GM19351 (cell line): ENCODE measurements at regions not wholly inside any gene's neighbourhood (a gene's known extent, or its start where the extent isn't known, plus 50 kb on each side); places are given as distances from the start of the nearest gene placed in this dataset.
"Not testable (repeated sequence)": the region's sequence is repeated elsewhere in the genome, so short reads cannot be mapped to it uniquely, and the experiment has no call there.

Experiments used
- ATAC-seq: cut with Tn5 transposase; IDR thresholded peaks from one replicate; pipeline ENCODE4 v1.9.1; 2021; ENCODE audit warnings: mild to moderate bottlenecking, moderate library complexity; ENCODE audit not compliant: unreplicated experiment

DNA sequence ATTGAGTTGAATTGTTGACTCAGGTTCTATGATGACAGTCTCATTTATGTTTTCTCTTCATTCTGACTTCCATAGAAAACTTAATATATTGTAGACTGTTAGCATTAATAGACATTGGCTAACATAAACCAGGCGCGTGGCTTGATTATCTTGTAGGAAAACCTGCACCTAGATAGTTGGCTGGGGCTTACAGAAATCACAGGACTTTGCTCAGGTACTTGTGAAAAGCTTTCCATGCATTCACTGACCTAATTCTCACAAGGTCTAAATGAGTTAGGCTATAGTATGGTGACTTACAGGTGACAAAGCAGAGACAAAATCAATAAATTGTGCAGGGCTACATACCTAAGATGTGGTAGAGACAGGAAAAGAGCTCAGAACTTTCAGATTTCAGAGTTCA, 212.8 kb downstream of the GPAT3 start:
- no peak for ATAC-seq

DNA sequence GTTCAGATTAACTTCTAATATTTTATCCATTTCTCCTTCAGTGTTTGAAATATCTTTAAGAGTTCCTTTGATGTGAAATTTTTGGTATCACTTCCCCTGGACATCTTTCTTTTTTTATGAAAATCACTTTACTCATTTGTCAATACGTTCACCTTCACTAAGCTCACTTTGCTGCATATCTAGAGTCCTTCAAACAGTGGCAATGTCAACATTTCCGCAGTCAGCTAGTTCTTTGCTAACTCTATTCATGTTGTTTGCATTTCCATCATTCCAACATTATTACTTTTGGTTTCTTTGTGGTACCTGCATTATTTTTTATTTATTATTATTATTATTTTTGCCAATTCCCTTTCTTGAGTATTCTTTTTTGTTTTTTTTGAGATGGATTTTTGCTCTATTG, 203.0 kb downstream of the GPAT3 start:
- ATAC-seq = no peak

DNA sequence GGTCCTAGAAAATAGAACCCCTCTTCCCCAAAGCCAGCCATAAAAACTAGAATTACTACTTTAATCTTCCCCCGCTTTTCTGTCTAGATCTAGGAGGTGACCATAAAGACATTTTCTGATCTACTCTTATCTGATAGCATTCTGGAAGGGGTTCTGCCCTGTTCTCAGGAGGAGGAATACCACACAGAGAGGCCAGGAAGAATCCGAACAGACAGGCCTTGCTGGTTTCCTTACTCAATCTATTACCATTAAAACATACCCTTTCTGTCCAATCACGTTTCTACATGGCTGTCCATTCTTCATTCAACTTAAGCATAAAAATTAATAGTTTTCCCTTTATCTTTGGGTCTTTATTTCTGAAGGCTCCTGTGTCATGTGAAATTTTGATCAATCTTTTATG, 198.7 kb downstream of the GPAT3 start:
- ATAC-seq = no peak

DNA sequence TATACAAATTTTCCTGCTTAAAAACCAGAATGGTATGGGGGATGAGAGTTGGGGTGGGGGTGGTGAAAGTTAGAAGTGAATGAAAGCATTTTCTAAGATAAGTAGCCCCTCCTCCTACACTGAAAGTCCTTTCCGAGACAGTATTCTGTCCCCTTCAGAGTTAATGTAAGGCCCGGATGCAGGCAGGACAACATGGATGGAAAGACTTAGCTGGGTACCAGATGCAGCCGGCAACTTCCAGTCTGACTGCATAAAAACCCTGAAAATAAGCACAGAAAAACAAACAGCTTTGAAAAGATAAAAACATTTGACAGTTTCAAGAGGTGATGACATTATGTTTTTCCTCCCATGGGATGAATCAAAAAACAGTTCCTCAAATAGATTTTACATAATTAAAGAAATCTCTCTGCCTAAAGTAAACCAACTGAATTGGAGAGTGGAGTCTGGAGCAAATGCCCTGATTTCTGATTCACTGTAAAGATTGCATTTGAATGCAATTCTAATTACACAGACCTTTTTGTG, 196.3 kb downstream of the GPAT3 start:
- no peak for ATAC-seq

DNA sequence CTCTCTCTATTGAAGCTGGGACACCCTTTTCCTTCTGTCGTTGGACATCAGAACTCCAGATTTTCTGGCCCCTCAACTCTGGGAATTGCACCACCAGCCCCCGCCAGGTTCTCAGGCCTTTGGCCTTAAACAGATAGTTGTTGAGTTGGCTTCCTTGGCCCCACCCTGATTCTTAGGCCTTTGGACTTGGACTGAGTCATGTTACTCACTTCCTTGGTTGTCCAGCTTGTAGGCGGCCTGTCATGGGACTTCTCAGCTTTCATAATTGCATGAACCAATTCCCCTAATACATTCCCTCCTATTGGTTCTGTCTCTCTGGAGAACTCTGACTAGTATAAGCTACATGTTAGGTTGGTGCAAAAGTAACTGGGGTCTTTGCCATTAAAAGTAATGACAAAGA, 195.7 kb downstream of the GPAT3 start:
- ATAC-seq = no peak

DNA sequence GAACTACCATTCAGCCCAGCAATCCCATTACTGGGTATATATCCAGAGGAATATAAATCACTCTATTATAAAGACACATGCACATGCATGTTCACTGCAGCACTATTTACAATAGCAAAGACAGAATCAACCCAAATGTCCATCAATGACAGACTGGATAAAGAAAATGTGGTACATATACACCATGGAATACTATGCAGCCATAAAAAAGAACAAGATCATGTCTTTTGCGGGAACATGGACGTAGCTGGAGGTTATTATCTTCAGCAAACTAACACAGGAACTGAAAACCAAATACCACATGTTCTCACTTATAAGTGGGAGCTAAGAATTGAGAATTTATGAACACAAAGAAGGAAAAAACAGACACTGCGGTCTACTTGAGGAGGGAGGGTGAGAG, 195.1 kb downstream of the GPAT3 start:
- not testable (repeated sequence) for ATAC-seq

DNA sequence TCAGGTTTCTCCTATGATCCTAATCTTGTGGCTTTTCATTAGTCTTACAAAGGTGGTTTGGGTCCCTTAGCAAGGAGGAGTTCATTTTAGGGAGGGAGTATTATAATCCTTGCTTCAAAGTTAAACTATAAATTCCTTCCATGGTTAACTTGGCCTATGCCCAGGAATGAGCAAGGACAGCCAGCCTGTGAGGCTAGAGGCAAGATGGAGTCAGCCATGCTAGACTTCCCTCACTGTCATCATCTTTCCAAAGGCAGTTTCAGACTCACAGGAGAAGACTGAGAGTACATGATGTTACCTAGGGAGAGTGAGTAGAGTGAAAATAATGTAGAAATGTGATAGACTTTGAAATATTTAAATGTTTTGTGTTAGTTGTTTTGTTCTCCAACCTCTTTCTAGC, 192.3 kb downstream of the GPAT3 start:
- no peak for ATAC-seq

DNA sequence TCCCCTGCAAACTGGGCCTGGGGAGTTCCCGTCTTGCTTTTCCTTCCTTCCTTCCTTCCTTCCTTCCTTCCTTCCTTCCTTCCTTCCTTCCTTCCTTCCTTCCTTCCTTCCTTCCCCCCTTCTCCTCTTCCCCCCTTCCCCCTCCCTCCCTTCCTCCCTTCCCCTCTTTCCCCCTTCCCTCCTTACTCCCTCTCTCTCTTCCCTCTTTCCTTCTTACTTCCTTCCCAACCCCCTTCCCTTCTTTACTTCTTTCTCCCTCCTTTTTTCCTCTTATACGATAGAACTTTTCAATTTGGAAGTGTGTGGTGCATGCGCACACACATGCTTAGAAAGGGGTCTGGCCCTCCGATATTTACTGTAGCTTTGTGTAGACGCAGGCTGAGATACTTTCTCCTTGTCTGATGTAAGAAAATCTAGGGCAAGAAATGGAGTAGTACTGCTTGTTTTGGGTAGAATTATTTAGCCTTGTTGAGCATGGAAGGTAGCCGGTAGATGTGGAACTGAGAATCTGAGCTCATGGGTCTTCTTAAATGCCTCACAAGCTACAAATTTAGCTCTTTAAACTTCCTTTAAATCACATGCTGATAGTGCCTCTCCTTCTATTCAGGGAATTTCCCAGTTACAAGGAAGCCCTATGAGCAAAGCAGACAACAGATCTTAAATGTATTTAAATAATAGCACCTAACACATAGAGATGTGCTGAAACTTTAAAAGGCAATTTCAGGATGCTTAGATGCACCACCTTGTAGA, 189.6 kb downstream of the GPAT3 start:
- ATAC-seq = no peak

DNA sequence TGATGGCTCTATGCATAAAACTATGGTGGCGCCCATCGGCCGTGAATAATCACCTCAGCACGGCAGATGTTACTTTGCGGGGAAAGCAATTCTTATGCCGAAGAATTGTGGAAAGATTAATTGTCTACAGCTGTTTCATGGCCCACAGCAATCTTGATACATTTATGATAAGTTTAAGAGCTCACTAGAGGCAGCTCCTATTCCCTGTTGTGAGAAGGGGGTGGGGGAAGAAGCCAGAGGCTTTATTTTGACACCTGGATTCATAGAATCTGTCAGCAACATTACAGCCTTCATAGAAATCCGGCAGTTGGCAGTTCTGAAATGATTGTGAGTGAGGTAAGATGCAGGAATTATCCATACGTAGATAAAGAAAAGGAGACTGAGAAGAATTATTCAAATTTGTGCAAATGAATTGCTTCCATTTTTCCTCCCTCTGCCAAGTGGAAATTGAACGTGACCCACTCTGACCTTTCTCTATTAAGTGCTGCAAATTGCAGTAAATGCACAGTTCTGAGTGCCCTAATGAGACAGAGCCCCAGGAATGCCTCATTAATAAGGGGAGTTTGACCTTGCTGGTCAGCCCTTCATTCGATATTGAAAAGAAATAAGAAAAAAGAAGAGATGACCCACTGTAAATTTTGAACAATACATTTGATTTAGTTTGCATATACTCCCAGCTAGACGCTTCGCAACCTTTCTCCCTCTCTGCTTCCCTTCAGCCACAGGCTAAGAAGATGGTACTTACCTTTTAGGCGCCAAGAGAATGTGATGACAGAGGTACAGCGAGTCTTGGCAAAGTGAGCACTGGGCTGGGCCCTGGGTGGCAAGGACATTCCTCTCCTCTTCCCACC, 188.8 kb downstream of the GPAT3 start:
- no peak for ATAC-seq

DNA sequence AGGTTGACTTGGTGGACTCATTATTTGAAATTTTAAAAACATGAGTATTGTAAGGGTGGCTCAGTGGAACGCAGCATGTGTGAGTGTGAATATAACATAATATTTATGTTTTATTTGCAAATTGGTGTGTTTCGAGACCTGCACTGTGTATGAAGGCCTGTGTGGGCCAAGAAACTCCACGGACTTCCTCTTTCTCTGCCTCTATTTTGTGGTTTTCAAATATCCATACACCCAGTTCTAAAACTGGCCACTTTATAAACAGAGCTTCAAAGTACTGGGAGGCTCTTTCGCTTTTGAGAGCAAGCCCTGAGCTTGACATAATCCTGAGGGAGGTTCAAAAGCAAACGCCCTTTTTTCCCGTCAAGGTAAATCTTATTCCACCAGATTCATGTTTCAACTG, 187.7 kb downstream of the GPAT3 start:
- ATAC-seq = no peak

DNA sequence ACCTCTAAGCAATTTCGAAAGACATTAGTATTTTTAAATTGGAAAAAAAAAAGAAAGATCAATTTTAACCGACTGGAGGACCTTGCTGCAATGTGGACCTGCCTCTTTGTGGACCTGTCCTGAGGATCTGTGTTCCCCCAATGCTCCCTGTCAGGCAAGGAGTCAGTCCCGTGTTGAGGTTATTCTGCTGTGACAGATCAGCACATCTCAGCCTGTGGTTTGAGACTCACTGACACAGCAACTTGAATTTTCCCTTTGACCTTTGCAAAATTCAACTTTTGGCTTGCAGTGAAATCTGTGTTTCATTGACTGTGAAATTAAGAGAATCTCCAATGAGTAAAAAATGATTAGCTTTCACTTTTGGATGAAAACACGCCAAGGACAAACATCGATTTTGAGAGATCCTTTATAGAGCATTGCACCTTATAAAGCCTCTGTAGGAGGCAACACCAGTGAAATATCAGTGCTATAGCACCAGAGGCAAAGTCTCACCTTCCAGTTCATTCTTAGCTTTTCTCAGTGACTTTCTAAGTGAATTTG, 186.9 kb downstream of the GPAT3 start:
- ATAC-seq = no peak

DNA sequence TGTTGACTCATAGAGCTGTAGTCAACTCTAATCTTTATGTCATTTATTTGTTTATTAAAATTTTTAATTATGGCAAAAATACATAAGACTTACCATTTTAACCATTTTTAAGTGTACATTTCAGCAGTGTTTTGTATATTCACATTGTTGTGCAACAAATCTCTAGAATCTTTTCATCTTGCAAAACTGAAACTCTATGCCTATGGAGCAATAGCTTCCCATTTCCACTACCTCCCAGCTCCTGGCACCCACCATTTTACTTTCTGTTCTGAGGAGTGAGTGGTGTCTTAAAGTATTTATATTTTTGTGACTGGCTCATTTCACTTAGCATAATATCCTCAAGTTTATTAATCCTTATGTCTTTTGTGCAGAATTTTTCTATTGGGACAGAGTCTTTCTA, 181.0 kb downstream of the GPAT3 start:
- no peak for ATAC-seq

DNA sequence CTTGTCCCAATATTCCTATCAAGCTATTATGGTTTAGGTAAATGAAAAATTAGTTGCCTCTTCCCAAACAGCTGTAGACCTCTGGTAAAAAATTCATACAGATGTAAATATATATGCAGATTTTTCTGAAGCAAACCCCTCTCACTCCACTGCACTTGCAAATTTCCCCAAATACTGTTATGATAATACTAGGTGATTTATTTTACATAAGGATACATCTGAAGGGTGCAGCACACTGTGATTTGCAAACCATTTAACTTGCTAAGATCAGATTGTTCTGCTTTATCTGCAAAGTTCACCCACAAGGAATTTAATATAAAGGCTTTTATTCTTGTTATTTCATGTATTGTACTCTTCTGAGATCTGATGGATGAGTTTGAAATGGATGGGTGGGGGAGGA, 177.0 kb downstream of the GPAT3 start:
- no peak for ATAC-seq

DNA sequence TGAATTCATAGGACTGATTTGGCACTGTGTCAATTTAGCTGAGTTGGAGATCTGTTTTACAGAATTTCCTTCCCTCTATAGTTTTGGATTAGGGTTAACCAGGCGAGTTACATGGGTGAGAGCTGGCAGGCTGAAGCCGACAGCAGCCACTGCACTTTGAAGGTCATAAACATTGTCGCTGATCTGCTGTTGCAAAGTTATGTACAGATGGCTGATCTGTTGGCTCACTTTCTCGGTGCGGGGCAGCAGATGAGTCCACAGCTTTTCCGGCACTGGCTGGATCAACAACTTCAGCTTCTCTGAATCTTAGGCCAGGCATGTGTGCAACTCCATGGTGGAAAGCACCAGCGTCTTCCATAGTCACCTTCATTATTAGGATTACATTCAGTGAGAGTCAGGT, 173.7 kb downstream of the GPAT3 start:
- ATAC-seq = no peak

DNA sequence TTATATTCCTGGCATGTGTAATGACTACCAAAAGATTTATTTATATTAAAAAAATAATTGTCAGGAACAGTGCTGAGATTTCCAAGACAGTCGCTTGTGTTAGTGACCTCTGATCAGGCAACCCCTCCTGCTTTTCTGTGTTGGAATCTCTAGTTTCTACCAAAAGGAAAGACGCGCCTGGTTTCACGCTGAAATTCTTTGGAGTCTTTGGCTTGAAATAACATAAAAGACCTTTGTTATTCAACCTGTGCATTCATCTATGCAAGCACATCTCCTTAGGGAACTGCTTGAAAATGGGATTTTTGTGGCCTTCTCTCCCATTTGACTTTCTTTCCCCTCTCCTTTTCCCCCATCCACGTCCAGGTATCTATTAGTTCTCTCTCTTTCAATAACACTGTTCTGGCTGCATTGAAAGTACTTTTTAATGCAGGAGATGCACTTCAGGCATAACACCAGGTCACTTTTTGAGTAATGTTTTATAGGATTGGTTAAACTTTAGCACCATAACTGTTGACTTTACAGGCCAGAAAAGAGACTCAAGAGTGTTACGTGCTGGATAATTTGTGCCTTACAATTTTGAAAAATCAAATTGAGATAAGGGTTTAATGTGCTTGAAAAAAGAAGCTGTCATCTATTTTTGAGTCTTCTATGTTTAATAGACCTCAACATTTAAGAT, 172.7 kb downstream of the GPAT3 start:
- no peak for ATAC-seq

DNA sequence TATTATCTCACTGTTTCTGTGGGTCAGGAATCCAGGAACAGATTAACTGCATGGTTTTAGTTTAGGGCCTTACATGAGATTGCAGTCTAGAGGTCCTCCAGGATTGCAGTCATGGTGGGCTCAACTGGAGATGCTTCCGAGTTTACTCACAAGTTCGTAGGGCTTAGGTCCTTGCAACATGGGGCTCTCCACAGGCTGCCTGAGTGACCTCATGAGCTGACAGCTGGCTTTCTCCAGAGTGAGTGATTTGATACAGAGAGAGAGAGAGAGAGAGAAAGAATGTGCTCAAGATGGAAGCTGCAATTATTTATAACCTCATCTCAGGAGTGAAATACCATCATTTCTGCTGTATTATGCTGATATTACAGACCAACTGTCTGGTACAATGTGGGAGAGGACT, 168.9 kb downstream of the GPAT3 start:
- ATAC-seq = no peak

DNA sequence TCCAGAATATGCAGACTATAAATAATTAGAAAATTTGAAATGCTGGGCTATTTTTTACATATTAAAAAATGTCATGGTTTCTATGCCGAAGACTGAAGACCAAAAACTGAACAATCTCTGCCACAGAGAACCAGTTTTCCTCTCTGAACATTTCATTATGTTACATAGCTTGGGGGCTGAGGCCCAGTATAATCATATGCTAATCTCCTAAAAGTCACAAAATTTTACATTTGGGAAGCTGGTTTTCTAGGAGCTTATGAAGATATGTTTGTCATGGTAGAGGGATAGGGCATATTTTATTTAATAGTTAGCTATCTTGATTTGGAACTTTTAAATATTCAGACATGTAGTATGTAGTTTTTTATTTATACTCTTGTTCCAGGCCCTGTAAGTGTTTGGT, 167.8 kb downstream of the GPAT3 start:
- no peak for ATAC-seq

DNA sequence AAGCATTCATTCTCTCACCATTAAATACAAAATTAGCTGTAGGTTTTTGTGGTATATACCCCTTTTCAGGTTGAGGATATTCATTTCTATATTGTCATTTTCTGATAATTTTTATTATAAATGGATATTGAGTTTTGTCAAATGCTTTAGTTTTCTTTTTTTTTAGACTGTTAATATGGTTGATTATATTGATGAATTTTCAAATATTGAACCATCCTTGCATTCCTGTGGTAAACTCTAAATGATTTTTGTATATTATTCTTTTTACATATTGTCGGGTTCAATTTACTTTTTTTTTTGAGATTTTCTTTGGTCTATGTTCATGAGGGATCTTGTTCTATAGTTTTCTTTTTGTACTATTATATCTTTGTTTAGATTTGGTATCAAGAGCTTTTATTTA, 165.1 kb downstream of the GPAT3 start:
- ATAC-seq = no peak

DNA sequence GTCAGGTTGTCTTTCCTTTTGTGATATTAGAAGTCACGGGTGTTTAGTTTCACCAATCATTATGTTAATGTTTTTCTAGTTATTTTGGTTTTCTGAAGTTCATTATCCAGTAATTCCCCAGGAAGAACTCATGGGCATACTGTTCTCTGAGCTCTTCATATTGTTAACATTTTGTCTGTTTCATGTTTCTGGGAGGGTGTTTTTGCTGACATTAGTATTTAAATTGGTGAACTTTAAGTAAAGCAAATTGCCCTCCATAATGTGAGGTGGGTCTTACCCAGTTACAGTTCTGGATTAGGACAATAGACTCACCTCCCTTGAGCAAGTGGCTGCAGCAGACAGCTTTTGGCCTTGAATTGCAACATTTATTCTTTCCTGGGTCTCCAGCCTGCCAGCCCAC, 163.4 kb downstream of the GPAT3 start:
- no peak for ATAC-seq

DNA sequence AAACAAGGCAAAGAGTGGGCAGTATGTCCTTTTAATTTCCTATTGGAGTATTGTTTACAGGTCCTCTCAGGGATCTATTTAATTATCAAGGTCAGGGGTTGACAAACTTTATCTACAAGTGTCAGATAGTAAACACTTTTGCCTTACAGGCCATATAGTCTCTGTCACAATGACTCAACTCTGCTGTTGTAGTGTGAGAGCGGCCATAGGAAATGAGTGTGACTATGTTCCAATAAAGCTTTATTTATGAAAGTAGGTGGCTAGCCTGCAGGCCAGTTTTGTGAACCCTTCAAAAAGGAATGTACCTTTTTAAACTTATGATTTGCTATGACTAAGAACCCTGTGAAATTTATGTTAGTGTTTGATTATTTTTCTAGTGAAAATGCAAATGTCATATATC, 156.1 kb downstream of the GPAT3 start:
- no peak for ATAC-seq

DNA sequence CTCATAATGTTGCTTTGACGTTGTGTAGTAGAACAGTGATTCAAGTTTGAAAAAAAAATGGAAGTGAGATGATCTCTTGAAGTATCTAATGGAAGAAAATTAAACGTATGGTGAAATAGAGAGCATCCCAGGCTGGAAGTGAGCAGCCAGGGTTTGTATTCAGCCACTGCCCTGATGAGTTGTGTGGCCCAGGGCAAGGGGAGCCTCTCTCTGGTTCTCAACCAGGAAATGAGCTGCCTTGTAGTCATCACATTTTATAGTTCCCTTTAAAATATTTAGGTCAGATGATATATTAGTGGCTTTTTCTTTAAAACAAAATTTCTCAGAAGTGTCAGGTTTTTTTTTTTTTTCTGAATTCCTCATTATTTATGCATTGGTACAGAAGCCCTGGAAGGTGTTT, 150.3 kb downstream of the GPAT3 start:
- no peak for ATAC-seq
